ENCODE measurements at regions not wholly inside any gene's neighbourhood (a gene's known extent, or its start where the extent isn't known, plus 50 kb on each side); places are given as distances from the start of the nearest gene placed in this dataset.

DNA sequence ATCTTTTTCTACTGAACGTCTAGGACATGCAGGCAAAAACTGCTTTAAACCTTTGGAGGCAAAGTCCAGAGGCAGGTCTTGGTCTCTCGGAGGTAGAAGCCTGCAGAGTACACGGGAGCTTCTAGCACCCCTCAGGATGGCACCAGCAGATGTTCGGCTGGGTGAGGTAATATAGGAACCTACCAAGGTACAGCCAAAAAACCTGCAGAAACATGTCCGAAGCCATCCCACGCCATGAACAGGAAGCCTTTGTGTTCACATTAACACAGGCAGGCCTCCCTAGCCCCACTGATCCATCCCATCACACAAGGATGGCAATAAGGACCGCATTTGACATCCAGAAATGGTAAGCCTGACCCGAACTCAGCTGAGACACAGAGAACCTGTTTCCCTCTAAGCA is 157.9 kb upstream of the HES1 start:
- no peak for DNase-seq (ENCODE audit: extremely low read depth, low read depth)

DNA sequence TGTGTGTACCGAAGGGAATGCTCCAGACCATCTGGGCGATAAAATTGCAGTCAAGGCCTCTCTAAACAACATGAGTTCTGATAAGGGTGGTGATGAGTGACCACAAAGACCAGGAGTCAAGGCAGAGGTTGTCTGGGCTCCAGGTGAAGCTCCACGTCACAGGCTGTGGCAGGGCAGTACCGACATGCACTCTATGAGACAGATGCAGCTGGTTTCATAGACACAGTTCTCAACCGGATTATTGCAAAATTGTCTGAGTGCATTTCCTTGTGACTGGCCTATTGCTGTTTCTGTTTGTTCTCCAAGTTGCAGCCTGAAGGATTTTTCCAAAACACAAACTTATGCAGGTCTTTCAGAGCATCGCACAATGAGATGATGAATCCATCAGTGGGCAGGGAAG is 157.5 kb upstream of the HES1 start:
- DNase-seq (ENCODE audit: extremely low read depth, low read depth), result no peak

DNA sequence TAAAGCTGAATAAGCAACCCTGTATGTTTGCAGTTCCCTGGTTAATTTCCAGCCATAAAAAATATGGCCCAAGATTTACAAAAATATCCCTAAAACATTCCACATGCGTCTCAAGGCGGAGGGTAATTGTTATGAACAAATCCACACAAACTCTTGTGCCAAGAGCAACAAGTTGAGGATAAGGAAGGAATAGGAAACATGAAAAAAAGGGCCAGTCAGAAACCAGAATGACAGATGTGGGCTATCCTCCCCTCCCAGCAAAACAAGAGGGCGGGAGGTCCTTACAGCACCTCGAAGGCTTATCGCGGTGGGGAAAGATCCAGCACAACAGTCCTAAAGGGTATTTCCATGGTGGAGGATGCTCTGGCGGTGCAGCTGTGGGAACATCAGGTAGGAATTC is 155.6 kb upstream of the HES1 start:
- no peak for DNase-seq (ENCODE audit: extremely low read depth, low read depth)

DNA sequence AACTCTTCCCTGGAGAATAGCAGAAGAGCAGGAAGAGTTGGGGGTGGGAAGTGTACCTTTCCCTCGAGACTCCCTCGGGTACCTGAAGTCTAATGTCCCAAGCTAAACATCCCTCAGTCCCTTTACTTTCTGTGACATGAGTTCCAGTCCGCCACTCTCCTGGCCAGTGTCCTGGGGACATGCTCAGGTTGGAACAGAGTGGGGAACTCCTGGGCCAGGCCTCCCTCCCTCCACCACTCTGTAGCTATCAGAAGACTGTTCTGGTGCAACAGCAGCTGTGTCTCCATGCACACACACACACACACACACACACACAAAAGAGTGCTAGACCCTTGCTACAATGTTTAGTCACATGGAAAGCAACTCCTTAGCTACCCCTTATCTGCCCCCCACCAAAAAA is 155.0 kb upstream of the HES1 start:
- DNase-seq (ENCODE audit: extremely low read depth, low read depth), result no peak

DNA sequence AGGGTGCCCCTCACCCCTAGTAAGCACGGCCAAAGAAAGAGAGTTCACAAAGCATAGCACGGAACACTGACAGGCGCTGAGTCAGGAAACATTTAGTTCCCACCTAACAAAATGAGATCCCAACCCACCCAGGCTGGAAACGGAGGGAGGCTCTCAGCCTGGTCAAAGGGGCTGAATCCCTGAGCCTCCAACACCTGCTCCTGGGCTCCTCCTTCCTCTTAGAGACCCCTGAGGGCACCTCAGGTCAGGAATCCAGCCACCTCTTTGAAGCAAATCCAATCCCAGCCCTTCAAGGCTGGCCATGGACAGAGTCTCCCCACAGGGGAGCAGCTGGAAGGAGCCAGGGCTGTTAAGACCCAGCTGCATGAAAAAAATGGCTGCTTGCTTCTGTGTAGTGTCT is 154.4 kb upstream of the HES1 start:
- DNase-seq (ENCODE audit: extremely low read depth, low read depth), result no peak

DNA sequence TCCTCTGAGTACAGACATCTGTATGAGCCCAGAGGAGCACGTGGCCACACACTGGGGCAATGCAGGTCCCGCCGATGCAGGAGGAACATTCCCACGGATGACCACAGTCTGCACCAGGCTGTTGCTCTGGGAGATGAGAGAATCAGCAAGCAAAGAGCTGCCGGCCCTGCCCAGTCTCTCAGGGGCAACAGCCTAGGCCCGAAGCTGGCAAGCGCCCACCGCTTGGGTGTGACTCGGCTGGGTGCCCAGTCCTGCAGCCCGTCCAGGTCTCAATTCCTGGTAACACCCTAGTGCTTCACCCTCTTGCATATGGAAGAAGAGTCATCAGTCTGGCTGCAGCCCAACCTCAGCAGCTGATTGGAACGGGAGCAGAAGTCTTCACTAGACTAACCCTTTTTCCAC is 153.7 kb upstream of the HES1 start:
- DNase-seq (ENCODE audit: extremely low read depth, low read depth), result no peak

DNA sequence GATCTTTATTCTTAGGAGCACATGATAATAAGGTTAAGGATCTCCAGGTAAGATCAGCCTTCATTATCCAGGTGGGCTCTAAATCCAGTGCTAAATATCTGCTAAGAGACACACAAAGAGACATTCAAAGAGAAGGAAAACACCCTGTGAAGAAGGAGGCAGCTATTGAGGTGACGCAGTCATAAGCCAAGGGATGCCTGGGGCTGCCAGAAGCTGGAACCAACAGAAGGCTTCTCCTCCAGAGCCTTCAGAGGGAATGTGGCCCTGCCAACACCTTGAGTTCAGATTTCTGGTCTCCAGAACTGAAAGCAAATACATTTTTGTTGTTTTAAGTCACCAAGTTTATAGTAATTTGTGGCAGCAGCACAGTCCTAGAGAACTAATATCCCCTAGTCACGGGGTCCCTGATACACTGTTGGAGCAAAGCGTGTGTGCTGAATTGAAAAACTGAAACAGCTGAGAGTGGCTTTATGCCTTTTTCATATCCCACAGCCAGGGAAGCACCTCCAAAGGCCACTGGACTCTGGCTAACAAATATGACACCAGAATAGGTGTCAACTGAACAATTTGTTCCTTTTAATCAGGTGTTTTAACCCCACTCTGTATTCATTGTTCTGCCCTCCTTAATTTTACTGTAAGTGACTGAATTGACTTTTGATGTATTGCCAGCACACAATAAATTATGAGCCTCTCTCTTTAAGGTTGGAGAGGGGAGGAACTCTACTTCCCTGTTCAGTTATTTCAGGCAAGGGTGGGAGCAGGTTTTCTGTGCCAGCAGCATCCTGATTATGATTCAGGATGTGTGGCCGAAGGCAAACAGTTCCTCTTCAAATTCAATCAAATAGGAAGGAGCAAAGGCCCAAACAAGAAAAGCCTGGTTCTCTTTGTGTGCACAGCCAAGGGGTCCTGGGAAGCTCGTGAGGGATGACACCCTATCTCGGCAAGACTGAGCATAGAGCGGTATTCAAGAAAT is 151.8 kb upstream of the HES1 start:
- no peak for DNase-seq (ENCODE audit: extremely low read depth, low read depth)

DNA sequence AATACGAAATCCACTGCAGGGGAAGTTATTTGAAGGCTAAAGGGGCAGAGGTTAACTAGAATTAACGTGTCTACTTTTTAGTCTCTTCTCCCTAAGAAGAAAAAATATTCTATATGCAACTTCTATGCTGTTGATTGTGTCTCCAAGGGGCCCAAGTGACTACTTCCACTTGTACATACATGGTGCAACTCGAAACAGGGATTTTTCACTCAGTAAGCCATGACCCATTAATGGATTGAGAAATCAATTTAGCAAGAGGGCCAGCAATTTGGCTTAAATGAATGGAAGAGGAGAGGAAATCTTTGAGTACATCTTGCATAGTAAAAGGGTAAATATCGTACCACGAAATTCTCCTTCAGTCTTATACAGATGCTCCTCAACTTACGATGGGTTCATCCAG is 151.1 kb upstream of the HES1 start:
- DNase-seq (ENCODE audit: extremely low read depth, low read depth), result no peak

DNA sequence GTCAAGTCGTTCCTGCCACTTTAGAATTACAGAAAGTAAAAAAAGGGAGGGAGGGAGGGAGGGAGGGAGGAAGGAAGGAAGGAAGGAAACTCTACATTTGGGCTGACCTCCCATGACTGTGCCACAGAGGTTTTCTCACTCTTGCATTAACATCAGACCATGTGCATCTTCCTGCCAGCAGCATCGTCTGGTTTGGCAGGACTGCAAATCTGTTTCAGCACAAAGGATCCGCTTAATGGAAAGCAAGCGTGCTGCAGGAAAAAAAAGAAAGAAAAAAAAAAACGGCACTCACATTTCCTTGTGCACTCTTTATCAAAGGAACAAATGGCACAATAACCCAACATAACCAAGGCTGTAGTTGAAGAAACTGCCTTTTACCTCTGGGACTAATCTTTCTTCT is 148.8 kb upstream of the HES1 start:
- DNase-seq (ENCODE audit: extremely low read depth, low read depth), result no peak

DNA sequence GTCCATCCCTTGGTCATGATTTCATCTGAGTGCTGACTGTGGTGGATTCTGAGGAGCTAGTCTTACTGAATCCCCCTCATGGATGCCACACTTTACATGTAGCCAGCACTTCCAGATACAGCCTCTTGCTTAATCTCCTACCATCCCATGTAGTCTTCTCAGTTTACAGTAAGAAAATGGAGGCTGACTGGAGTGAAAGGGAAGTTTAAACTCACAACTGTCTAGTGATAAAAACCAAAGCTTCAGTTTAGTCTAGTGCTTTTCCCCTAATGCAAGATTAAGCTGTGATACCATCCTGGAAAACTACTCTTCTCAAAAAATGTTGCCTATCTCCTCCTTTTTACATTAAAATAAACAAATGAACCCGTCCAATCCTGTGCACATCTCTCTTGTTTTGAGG is 146.8 kb upstream of the HES1 start:
- no peak for DNase-seq (ENCODE audit: extremely low read depth, low read depth)

DNA sequence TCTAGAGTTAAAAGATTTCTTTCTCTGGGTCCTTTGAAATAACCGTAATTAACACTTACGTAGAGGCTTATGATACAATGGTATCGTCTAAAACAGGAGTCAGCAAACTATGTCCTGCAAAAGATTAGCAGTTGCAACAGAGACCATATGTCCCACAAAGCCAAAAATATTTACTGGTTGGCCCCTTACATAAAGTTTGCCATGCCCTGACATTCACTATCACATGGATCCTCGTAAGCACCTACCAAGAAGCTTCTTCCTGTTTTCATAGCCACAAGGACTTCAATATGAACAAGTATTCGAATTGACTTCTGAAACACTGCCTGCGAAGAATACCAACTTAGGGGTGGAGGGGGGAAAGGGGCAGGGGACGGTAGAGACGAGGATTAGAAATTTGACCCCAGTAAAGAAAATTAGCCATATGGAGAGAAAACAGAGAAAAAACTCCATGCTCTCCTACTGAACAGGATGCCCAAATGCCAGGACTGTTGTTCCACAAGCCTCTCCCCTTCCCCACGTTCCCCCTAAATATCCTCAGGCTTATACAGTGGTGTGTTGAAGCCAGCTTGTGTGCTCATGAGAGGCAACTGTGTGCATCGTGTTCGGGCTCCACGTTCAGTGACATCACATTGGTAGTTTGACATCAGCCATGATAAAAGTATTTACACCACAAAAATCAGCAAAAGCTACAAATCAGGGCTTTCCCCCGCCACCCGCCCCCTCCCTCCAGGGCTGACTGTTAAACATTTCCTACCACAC is 144.1 kb upstream of the HES1 start:
- DNase-seq (ENCODE audit: extremely low read depth, low read depth), result no peak

DNA sequence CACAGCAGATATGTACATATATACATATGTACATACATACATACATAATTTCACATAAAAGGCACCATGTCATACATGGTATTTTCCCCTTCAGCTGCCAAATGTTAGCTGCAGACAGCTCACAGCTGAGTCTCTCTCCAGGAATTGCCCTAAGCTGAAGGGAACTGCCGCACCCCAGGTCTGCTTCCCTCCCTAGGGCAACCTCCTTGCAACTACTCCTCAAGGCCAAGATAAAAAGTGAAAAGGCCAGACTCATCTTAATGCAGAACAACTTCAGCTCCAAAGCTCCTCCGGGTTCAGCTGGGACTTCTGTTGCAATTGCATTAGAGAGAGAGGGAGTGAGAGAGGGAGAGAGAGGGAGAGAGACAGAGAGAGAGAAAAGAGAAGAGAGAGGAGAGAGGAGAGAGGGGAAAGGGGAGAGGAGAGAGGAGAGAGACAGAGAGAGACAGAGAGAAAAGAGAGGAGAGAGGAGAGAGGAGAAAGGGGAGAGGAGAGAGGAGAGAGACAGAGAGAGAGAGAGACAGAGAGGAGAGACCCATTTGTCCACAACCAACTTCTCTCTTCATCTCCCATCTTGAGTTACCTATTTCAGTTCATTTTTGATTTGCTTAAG is 143.4 kb upstream of the HES1 start:
- no peak for DNase-seq (ENCODE audit: extremely low read depth, low read depth)

DNA sequence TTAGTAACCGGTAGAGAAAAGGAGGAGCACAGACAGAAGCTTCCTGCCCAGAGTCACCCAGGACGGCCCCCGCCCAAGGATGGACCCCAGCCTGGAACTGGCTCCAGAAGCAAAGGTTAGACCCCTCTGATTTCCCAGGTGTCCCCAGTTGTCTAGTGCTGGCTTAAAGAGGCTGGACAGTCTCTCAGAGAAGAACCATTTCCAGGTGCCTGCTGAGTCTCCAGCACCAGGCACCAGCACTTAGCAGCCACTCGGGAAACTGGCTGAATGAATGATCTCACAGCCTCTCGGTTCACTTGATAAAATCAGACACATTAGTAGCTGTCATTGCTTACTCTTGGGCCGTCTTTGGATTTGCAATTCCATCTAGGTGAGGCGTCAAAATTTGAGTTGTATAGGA is 139.7 kb upstream of the HES1 start:
- DNase-seq (ENCODE audit: extremely low read depth, low read depth), result no peak

DNA sequence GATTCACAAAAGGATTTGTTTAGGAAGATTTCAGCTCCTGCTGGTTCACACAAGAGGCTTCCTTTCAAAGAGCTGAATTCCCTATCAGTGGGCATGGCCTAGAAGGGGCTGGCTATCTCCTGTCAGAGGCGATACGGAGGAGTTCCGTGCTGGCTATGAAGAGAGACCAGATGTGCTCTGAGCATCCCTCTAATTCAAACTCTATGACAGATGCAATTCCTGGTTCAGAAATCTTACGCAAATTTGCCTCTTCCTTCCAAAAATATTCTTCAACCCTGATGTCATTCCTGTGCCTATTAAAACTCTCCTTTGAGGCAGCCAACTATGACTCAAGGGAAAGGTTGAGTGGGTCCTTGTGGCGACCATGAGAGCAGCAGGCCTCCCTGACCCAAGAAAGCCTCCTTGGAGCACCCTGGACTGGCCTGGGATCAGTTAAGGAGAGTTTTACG is 139.3 kb upstream of the HES1 start:
- DNase-seq (ENCODE audit: extremely low read depth, low read depth), result no peak

DNA sequence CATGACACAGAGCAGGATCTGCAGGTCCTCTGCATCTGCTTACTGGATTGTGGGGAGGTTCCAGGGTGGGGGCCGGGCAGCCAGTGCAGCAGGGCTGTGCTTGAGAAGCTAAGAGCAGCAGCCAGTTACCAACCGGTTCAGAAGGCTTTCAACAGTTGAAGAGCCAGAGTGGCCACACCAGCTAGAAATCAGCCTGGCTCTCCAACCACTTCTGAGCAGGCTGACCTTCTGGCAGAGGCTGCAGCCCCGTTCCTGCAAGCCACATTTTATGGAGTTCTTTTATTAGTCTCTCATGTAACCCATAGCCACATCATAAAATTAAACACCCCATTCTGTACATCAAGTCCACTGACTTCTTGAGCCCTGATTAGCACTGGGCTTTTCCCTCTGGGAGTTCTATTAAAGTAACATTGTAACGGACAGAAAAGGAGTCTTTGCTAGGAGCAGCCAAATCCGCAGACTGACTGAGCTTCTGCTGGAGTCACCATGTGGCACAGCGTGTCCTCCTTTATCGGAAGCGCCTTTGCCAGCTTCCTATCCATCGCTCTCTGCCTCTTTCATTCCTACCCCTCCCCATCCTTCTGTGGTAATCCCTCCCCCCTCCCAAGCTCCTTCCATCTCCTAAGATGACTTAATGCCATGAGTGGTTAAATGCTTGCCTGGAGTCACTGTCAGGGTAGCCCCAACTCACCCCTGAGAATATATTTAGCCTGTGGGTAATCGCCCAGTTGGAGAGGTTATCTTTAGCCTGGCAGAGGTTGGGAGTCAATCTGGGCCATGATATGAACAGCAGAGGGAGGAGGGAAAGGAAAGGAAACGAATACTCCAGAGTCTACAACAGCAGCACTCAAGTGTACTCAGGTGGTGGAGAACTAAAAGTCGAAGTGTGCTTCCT is 138.5 kb upstream of the HES1 start:
- DNase-seq (ENCODE audit: extremely low read depth, low read depth), result no peak

DNA sequence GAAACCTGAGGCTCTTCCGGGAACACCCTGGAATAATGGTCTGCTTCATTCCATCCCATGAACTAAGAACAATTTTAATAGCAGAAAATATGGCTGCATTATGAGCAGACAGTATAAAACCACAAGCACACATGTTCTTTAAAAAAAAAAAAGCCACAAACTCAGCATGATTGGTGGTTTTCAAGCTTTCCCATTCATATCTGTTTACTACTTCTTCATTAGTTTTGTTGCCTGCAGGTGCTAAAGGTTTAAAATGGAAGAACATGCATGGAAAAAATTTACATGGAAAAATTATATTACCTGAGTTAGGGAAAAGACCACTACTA is 137.9 kb upstream of the HES1 start:
- no peak for DNase-seq (ENCODE audit: extremely low read depth, low read depth)

DNA sequence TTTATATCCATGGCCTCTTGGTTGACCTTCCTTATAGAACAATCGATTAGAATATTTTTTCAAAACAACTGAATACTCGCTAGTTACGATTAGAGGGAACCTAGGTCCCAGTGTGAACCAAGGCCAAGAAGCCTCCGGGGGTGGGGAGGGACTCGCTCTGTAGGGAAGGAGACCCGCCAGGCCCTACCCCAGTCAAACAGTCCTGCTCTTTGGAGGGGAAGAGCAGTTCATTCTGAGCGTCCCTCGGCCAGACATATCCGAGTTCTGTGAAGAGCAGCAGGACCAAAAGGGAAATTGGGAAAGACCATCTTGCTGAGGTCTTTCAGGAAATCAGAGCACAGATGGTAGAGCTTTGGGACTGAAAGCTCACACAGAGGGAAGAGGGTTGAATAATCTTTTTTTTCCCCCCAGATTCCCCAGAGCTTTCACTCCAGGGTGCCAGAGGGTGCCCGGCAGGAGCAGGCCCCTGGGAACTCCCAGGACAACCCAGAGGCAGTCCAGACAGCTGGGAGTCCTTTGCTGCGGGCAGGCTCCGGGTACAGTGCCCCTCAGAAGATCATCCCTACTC is 137.2 kb upstream of the HES1 start:
- no peak for DNase-seq (ENCODE audit: extremely low read depth, low read depth)

DNA sequence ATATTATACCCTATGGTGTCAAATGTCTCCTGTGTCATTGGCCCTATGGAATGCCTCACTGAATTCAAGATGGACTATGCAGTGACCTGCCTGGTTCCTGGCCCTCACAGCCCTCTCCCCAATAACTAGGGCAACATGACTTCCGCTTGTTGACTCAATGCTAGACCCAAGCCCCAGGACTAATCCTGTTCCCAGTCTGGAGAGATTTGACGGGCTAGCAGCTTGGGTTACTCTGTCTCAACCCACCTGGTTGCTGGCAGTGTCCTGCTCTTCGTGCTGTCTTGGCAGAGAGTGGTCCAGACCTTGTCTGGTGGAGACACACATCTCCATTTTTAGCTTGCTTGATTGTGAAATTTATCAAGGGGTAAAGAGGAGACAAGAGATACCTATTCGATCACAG is 135.8 kb upstream of the HES1 start:
- no peak for DNase-seq (ENCODE audit: extremely low read depth, low read depth)

DNA sequence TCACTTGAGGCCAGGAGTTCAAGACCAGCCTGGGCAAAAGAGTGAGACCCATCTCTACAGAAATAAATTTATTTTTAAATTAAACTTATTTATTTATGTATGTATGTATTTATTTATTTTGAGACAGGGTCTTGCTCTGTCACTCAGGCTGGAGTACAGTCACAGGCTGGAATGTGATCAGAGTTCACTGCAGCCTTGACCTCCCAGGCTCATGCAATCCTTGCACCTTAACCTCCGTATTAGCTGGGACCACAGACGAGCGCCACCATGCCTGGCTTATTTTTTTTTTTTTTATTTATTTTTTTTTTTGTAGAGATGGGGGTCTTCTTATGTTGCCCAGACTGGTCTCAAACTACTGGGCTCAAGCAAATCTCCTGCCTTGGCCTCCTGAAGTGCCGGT is 135.2 kb upstream of the HES1 start:
- DNase-seq (ENCODE audit: extremely low read depth, low read depth), result no peak

DNA sequence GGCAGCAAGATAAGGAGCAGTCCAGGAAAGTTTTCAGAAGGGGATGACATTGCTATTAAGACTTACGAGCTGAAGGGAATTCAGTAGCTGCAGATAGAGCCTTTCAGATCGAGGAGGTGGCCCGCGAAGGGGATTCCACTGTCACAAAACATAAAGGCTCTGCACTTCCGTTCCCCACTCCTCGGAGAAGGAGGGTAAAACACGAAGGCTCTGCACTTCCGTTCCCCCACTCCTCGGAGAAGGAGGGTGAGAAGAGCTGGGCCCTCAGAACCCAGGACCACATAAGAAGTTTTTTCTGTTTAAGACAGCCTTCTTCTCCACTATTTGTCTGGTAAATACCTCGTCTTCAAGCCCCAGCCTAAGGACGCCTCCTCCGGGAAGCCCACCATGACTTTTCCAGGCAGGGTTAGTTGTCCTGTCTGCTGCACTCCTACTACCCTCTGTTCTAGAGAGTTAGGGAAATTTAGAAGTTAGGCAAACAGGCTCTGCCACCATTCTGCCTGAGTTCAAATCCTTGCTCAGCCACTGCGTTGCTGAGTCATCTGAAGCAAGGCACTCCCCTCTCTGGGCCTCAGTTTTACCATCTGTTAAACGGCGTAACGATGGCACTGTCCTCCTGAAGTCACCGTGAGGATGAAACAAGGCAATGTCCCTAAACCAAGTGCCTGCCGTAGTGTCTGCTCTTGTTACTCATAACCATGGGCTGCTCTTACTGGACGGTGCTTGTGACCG is 134.1 kb upstream of the HES1 start:
- DNase-seq (ENCODE audit: extremely low read depth, low read depth), result no peak
